ENCODE measurements at regions not wholly inside any gene's neighbourhood (a gene's known extent, or its start where the extent isn't known, plus 50 kb on each side); places are given as distances from the start of the nearest gene placed in this dataset.
A peak's percentile ranks its signal among the peaks of the same experiment; 100 is the strongest.

DNA sequence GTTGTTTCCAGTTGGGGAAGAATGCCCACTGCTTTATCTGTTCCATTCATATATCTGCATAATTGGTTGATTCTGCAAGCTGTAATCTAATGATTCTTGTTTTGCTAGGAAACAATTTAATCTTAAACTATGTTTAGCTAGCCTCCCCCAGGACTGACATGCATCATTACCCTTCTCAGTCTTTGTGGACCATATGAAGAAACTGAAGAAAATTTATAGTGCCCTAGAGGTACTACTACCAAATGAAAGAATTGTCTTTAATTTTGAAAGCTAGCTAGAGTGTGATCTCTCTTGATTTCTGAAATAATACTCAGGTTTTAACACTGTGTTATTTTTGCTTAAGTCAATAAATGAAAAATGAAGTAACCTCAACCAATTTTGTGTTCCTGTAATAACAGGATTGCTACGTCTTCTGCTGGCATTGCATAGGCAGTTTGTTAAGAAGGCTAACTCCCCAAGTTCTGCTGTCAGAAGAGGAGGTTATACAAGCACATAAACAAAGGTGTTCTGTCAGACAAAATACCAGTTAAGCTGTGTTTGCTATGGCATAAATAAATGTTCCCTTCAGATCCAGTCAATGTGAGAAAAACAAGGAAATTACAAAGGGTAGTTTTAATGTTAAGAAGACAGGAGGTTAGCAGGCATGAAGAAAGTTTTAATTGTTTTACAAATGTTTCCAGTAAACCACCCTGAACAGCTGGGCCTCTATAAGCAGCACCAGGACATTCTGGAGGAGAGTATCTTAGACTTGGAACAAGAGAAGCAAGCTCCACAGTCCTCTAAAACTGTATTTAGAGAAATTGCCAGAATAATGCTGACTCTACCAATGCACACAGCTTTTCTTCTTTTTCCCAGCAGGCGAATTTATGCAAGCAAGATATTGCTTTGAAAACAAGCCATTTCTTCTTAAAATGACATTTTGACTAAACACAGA is 90.3 kb upstream of the CTTNBP2 start:
- Mint-ChIP-seq H3K9me3 (peaks cover 0 to 7% (median 0%) of the 10 kb centered on the region in 5 donors), H3K27ac (no peak overlapping the region), H3K4me3 (no peak overlapping the region), H3K27me3 (no peaks in the 10 kb centered on the region), H3K4me1 (no peaks in the 10 kb centered on the region), H3K36me3 (no peaks in the 10 kb centered on the region)
- CTCF ChIA-PET = no interaction called here
- Histone ChIP-seq H3K27ac (ENCODE audit: low read depth, low read length) (no peak overlapping the region), H3K4me3 (ENCODE audit: low read length) (no peak overlapping the region), H3K9me3 (ENCODE audit: low read length) (no peaks in the 10 kb centered on the region), H3K27me3 (ENCODE audit: insufficient read depth, low read length, poor library complexity, severe bottlenecking) (no peaks in the 10 kb centered on the region), H3K36me3 (ENCODE audit: insufficient read depth, low read length) (no peaks in the 10 kb centered on the region), H3K4me1 (ENCODE audit: insufficient read depth, low read length) (no peaks in the 10 kb centered on the region)
- no peak for DNase-seq
- POLR2A ChIA-PET = no interaction called here

DNA sequence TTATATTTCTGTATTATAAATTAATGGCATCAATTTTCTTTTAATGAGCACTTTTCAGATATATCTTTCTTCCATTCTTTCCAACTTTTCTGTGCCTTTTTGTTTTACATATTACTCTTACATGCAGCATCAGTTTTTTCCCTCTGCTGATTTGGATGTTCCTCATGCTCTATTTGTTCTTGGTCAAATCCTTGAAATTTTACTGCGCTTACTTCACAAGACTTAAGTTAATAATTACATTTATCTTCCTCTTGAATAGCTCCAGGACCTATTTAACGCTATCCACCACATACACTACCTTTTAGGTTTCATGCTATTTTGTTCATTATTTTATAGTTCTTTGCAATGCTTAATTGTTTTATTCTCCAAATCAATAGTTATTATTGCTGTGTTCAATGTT is 97.6 kb upstream of the CTTNBP2 start:
- H3K4me3 Mint-ChIP-seq = no peak overlapping the region
- H3K27ac Mint-ChIP-seq = no peak overlapping the region
- ChIA-PET CTCF (no interaction called here), POLR2A (no interaction called here)
- H3K4me1 Mint-ChIP-seq = no peaks in the 10 kb centered on the region
- no peak overlapping the region for H3K27ac ChIP-seq (ENCODE audit: low read depth, low read length)
- no peak overlapping the region for H3K4me3 ChIP-seq (ENCODE audit: low read length)
- H3K27me3 Mint-ChIP-seq = no peaks in the 10 kb centered on the region
- H3K36me3 ChIP-seq (ENCODE audit: insufficient read depth, low read length) = no peaks in the 10 kb centered on the region
- H3K9me3 ChIP-seq (ENCODE audit: low read length) = no peaks in the 10 kb centered on the region
- H3K4me1 ChIP-seq (ENCODE audit: insufficient read depth, low read length) = no peaks in the 10 kb centered on the region
- H3K9me3 Mint-ChIP-seq = peaks cover 0 to 8% (median 2%) of the 10 kb centered on the region in 5 donors
- no peaks in the 10 kb centered on the region for H3K36me3 Mint-ChIP-seq
- DNase-seq = no peak
- no peaks in the 10 kb centered on the region for H3K27me3 ChIP-seq (ENCODE audit: insufficient read depth, low read length, poor library complexity, severe bottlenecking)

DNA sequence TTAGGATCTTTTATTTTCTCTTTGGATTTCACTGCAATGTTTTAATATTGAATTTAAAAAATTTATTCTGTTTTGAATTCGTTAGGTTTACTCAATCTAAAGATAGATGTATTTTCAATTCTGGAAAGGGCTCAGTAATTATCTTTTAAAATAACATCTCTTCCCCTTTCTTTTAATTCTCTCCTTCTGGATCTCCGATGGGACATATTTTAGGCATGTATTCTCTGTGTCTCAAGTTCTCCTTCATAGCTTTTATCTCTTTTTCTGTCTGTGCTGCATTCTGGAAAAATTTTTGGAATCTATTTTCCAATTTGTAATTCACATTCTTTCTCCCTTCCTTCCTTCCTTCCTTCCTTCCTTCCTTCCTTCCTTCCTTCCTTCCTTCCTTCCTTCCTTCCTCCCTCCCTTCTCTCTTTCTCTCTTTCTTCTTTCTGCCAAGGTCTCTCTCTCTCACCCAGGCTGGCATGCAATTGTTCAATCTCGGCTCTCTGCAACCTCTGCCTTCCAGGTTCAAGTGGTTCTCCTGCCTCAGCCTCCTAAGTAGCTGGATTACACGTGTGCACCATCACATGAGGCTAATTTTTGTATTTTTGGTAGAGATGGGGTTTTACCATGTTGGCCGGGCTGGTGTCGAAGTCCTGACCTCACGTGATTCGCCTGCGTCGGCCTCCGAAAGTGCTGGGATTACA is 98.5 kb upstream of the CTTNBP2 start:
- H3K27ac ChIP-seq (ENCODE audit: low read depth, low read length) = no peak overlapping the region
- Mint-ChIP-seq H3K9me3 (peaks cover 0 to 4% (median 2%) of the 10 kb centered on the region in 5 donors), H3K27ac (peak overlapping the region in 1 of 8 donors; percentile 50), H3K36me3 (no peaks in the 10 kb centered on the region), H3K4me1 (no peaks in the 10 kb centered on the region), H3K4me3 (no peak overlapping the region), H3K27me3 (peaks cover 0 to 2% of the 10 kb centered on the region in 2 donors)
- CTCF ChIA-PET = no interaction called here
- H3K27me3 ChIP-seq (ENCODE audit: insufficient read depth, low read length, poor library complexity, severe bottlenecking) = no peaks in the 10 kb centered on the region
- H3K9me3 ChIP-seq (ENCODE audit: low read length) = no peaks in the 10 kb centered on the region
- DNase-seq = no peak
- POLR2A ChIA-PET = no interaction called here
- no peaks in the 10 kb centered on the region for H3K36me3 ChIP-seq (ENCODE audit: insufficient read depth, low read length)
- no peak overlapping the region for H3K4me3 ChIP-seq (ENCODE audit: low read length)
- H3K4me1 ChIP-seq (ENCODE audit: insufficient read depth, low read length) = no peaks in the 10 kb centered on the region

DNA sequence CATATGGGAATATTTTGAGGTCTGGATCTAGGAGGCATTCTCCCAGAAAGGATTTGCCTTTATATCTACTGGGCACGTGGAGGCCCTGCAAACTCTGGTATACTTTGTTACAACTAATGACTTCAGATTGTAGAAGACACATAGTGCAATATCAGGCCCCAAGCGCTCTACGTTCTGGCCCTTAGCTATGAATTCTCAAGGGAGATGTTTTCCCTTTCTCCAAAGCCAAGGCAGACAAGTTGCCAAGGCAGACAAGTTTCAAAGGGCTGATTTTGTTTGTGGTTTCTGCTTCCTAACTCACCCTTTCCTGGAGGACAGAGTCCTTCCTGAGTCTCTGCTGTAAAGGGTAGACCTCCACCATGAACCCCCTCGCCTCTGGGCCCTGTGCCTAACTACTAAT is 99.4 kb upstream of the CTTNBP2 start:
- DNase-seq = no peak
- H3K27ac Mint-ChIP-seq = no peak overlapping the region
- no peaks in the 10 kb centered on the region for H3K4me1 Mint-ChIP-seq
- CTCF ChIA-PET = no interaction called here
- Histone ChIP-seq H3K36me3 (ENCODE audit: insufficient read depth, low read length) (no peaks in the 10 kb centered on the region), H3K27me3 (ENCODE audit: insufficient read depth, low read length, poor library complexity, severe bottlenecking) (no peaks in the 10 kb centered on the region), H3K4me3 (ENCODE audit: low read length) (no peak overlapping the region), H3K4me1 (ENCODE audit: insufficient read depth, low read length) (no peaks in the 10 kb centered on the region), H3K27ac (ENCODE audit: low read depth, low read length) (no peak overlapping the region), H3K9me3 (ENCODE audit: low read length) (no peaks in the 10 kb centered on the region)
- peaks cover 0 to 4% (median 1%) of the 10 kb centered on the region in 5 donors for H3K9me3 Mint-ChIP-seq
- POLR2A ChIA-PET = no interaction called here
- no peak overlapping the region for H3K4me3 Mint-ChIP-seq
- H3K27me3 Mint-ChIP-seq = peaks cover 0 to 2% of the 10 kb centered on the region in 2 donors
- no peaks in the 10 kb centered on the region for H3K36me3 Mint-ChIP-seq

DNA sequence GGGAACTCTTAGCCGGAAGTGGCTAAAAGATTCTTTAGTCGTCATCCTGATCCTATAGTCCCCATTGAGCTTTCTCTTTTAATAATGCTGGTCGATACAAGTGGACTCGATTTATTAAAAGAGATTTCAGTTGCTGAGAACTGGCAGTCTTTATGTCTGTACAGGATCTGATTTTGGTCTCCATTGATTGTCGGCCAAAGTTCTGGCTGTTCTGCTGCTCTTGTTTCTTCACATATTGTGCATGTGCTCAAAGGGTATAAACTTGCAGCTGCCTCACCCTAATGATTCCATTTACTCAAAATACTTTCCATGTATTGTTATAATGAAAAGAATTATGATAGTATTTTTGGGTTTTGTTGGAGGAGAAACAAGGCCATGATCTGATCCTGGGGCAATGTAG is 100.7 kb upstream of the CTTNBP2 start:
- ChIA-PET POLR2A (no interaction called here), CTCF (no interaction called here)
- H3K9me3 Mint-ChIP-seq = peaks cover 0 to 4% (median 0%) of the 10 kb centered on the region in 5 donors
- Histone ChIP-seq H3K9me3 (ENCODE audit: low read length) (no peaks in the 10 kb centered on the region), H3K4me1 (ENCODE audit: insufficient read depth, low read length) (no peaks in the 10 kb centered on the region), H3K36me3 (ENCODE audit: insufficient read depth, low read length) (no peaks in the 10 kb centered on the region), H3K27ac (ENCODE audit: low read depth, low read length) (no peak overlapping the region), H3K27me3 (ENCODE audit: insufficient read depth, low read length, poor library complexity, severe bottlenecking) (no peaks in the 10 kb centered on the region), H3K4me3 (ENCODE audit: low read length) (no peak overlapping the region)
- H3K36me3 Mint-ChIP-seq = no peaks in the 10 kb centered on the region
- no peaks in the 10 kb centered on the region for H3K4me1 Mint-ChIP-seq
- peaks cover 0 to 2% of the 10 kb centered on the region in 2 donors for H3K27me3 Mint-ChIP-seq
- DNase-seq = no peak
- H3K4me3 Mint-ChIP-seq = no peak overlapping the region
- no peak overlapping the region for H3K27ac Mint-ChIP-seq

DNA sequence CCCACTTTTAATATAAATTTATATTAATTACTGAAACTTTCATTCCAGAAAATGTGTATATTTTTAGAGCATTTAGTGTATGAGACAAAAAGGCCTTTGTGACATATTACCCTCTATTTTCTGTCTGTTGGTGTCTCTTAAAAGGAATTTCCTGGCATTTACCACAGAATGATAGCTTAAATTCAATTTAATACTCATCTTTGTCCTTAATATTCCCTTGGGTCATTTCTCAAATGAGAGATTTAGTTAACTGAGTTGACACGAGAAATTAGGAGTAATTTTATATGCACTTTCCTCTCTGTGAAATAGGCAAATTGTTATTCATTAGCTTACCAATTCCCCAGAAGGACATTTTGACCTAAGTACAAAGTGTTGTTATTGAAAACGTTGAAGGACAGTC is 101.7 kb upstream of the CTTNBP2 start:
- H3K27me3 Mint-ChIP-seq = peaks cover 0 to 2% of the 10 kb centered on the region in 2 donors
- CTCF ChIA-PET = no interaction called here
- H3K4me3 Mint-ChIP-seq = no peak overlapping the region
- no peaks in the 10 kb centered on the region for H3K4me1 Mint-ChIP-seq
- POLR2A ChIA-PET = no interaction called here
- DNase-seq = no peak
- H3K4me1 ChIP-seq (ENCODE audit: insufficient read depth, low read length) = no peaks in the 10 kb centered on the region
- no peak overlapping the region for H3K27ac ChIP-seq (ENCODE audit: low read depth, low read length)
- H3K9me3 ChIP-seq (ENCODE audit: low read length) = no peaks in the 10 kb centered on the region
- peaks cover 0 to 4% (median 0%) of the 10 kb centered on the region in 5 donors for H3K9me3 Mint-ChIP-seq
- H3K4me3 ChIP-seq (ENCODE audit: low read length) = no peak overlapping the region
- H3K27ac Mint-ChIP-seq = no peak overlapping the region
- H3K36me3 ChIP-seq (ENCODE audit: insufficient read depth, low read length) = no peaks in the 10 kb centered on the region
- H3K27me3 ChIP-seq (ENCODE audit: insufficient read depth, low read length, poor library complexity, severe bottlenecking) = no peaks in the 10 kb centered on the region
- H3K36me3 Mint-ChIP-seq = no peaks in the 10 kb centered on the region

DNA sequence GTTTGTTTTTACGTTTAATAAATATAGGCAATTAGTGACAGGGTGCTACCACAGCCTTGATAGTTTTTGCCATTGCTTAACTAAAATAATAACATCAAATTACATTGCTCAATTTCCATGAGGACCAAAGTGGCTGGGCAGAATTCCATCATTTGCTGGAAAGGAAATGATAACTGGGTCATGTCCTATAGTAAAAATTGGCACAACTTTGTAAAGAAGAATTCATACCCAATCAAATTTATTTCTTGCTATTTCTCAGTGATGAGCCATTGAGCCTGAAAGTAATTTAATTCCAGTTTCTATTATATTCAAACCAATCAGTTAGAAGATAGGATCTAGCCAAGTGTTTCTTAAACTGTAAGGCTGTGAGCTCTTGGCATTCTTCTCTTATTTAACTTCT is 102.2 kb upstream of the CTTNBP2 start:
- ChIA-PET POLR2A (no interaction called here), CTCF (no interaction called here)
- Histone ChIP-seq H3K4me3 (ENCODE audit: low read length) (no peak overlapping the region), H3K9me3 (ENCODE audit: low read length) (no peaks in the 10 kb centered on the region), H3K4me1 (ENCODE audit: insufficient read depth, low read length) (no peaks in the 10 kb centered on the region), H3K36me3 (ENCODE audit: insufficient read depth, low read length) (no peaks in the 10 kb centered on the region), H3K27ac (ENCODE audit: low read depth, low read length) (no peak overlapping the region), H3K27me3 (ENCODE audit: insufficient read depth, low read length, poor library complexity, severe bottlenecking) (no peaks in the 10 kb centered on the region)
- Mint-ChIP-seq H3K4me1 (no peaks in the 10 kb centered on the region), H3K9me3 (peaks cover 0 to 4% (median 0%) of the 10 kb centered on the region in 5 donors), H3K27me3 (peaks cover 0 to 2% of the 10 kb centered on the region in 2 donors), H3K27ac (no peak overlapping the region), H3K36me3 (no peaks in the 10 kb centered on the region), H3K4me3 (no peak overlapping the region)
- no peak for DNase-seq

DNA sequence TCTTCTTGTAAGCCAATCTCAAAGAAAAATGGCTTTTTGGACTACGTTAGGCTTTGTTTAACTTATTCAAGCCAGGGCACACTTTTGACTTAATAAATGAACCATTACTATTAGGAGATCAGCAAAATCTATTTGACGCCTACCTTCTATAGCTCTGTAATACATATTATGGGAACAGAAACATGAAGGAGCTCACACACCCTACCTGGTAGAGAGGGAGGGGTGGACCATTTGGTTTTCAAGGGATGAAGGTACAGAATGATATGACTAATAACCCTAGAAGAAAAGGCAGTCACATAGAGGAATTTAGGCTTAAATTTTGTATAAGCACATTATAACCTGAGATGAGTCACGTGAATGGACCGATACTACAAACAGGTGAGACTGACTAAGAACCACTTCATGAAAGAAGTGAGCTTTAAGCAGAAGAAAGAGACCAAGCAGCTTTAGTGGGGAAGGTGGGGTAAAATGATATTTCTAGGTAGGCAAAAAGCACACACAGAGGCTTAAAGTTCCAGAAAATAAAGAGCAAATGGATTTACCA is 106.8 kb upstream of the CTTNBP2 start:
- no peak overlapping the region for H3K4me3 Mint-ChIP-seq
- H3K36me3 Mint-ChIP-seq = no peaks in the 10 kb centered on the region
- peaks cover 0 to 2% of the 10 kb centered on the region in 2 donors for H3K27me3 Mint-ChIP-seq
- no peak for DNase-seq
- H3K4me1 Mint-ChIP-seq = no peaks in the 10 kb centered on the region
- CTCF ChIA-PET = no interaction called here
- Histone ChIP-seq H3K27ac (ENCODE audit: low read depth, low read length) (no peak overlapping the region), H3K36me3 (ENCODE audit: insufficient read depth, low read length) (no peaks in the 10 kb centered on the region), H3K27me3 (ENCODE audit: insufficient read depth, low read length, poor library complexity, severe bottlenecking) (no peaks in the 10 kb centered on the region), H3K4me3 (ENCODE audit: low read length) (no peak overlapping the region), H3K9me3 (ENCODE audit: low read length) (no peaks in the 10 kb centered on the region), H3K4me1 (ENCODE audit: insufficient read depth, low read length) (no peaks in the 10 kb centered on the region)
- peaks cover 0 to 6% (median 0%) of the 10 kb centered on the region in 5 donors for H3K9me3 Mint-ChIP-seq
- H3K27ac Mint-ChIP-seq = no peak overlapping the region
- POLR2A ChIA-PET = no interaction called here

Data from CD8-positive, alpha-beta memory T cell (primary cell).